ENCODE measurements at regions not wholly inside any gene's neighbourhood (a gene's known extent, or its start where the extent isn't known, plus 50 kb on each side); places are given as distances from the start of the nearest gene placed in this dataset.

- TF ChIP-seq EP300 (IDR thresholded peaks at IDR 0.05) (no peak), POLR2A (IDR thresholded peaks at IDR 0.05) (no peak), CTCF (IDR thresholded peaks at IDR 0.05) (no peak)
These were observed 617.4 kb downstream of the BRINP1 start for GRCh38 chr9:118751848-118752223.
